HG02943 (cell line): ENCODE measurements at regions not wholly inside any gene's neighbourhood (a gene's known extent, or its start where the extent isn't known, plus 50 kb on each side); places are given as distances from the start of the nearest gene placed in this dataset.

Experiments used
- ATAC-seq: cut with Tn5 transposase; IDR thresholded peaks from one replicate; pipeline ENCODE4 v1.9.1; 2021; ENCODE audit warnings: mild to moderate bottlenecking, low read depth, moderate library complexity; ENCODE audit not compliant: unreplicated experiment

DNA sequence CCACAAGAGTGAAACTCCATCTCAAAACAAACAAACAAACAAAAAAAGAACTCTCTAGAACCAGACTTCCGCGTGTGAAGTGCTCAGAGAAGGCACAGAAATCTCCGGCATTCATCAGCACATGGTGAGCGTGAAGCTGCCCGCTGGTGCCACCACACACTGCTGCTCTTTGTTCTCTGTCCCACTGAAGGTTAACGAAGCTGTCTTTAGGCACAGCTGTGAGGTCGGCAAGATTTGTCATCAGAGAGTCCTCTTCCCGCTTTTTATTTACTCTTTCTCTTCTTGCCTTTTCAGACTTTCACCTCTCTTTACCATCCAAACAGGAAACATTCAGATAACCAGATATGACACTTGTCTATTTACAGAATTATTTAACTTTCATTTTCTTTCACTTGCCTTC lies 115.2 kb upstream of the ARGLU1 start:
- ATAC-seq, result no peak

DNA sequence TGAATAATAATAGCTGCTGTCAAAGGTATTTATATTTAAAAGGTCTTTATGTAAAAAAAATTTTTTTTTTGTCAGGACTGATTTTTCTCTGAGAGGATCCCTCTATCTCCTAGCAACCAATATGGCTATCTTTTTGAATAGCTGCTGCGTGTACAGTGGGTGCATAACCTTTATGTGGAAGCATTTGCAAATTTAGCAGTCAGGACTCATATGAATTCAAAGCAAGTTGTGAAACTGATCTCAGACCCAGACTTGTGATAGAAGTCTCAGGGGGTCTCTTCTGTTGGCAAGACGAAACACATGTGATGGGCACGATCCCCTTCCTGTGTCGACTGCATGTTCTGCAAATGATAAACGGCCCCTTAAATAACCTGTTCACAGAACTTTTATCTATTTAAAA lies 114.1 kb upstream of the ARGLU1 start:
- no peak for ATAC-seq

DNA sequence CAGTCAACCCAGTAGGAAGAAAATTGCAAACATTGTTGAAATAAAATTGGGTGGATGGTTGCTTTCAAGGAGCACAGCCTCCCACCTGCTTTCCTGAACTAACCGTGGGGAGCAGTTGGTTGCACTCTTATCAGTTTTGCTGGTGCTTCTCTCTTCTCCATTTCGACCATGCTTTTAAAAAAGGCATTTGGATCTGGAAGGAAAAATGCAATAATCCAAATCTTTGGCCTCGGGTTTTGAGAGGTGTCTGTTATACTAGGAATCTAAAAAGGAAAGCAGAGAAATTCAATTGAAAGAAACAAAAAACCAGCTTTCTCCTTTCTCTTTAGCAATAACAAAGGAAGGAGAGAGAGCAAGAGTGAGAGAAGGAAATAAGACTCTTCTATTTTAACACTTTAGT lies 113.6 kb upstream of the ARGLU1 start:
- ATAC-seq, result no peak

DNA sequence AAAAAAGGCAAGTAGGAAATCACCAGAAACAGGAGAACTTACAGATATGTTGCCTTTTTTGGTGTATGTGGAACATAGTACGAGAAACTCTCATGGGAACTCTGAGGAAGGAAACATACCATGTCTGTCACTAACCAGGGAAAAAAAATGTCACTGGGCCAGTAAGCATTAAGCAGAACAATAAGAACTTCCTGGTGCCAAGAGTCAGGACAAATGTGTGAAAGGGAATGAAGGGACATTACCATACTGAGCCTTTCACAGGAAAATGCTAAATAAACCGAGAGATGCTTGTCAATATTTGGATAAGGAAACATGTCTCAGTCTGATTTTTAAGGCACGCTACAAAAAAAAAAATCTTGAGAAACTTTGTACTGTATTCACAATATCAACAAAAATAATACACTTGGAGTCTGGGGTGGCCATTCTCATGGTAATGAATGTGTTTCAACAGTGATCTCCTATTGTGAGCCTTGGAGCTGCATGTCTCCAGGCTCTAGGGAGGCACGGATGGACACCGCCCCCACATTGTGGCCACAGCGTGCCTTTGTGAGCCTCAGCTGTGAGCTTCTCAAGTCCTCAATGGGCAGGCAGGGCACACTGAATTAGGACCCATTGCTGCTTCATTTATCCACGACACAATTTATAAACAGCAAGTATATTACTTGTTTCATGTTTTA lies 113.0 kb upstream of the ARGLU1 start:
- no peak for ATAC-seq

DNA sequence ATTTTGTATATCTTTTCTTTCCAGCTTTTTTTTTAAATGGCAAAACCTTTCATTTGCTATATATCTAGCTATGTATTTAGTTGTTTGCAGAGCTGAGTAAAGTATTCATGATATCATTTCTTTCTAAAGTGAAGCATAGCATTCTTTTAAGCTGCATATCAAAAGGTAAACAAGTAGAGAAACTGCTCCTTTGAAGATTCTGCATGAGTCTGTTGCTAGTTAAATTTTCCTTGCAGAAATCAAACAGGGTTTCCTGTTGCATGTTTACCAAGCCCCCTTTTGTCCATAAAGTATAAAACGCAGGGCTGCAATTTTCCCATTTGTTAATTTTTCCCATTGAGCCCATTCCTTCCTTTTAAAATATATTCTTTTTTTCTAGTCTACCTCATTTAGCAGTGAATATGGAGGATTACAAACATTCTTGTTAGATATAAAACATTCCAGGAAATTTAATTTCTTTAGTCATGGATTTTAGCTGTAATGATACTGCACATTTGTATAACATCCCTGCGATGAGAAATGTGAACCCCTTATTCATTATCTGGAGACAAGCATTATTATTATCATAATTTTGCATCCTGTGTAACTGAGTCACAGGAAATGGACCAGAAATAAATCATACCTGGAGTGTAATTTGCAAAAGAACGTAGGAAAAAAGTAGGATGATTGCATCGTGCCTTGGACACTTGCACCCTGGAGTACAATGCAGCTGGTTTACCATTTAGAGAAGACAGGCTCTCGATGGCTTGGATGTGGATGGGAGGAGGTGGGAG lies 110.9 kb upstream of the ARGLU1 start:
- ATAC-seq, result no peak

DNA sequence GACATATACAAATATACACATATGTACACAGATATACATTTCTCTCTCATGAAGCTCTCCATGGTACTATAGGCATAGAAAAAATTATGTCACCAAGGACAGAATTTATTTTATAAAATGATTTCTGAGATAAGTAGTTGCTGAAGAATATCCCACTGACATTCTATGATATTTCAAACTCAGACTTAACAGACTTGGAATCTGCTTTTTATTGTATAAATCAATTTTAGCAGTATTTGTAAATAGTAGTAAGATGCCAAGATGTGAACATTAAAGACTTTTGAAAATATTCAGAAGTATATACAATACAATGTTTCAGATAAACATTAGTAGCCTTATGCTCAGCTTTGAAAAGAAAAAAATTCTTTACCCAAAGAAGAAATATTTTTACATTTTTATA lies 107.4 kb upstream of the ARGLU1 start:
- no peak for ATAC-seq

DNA sequence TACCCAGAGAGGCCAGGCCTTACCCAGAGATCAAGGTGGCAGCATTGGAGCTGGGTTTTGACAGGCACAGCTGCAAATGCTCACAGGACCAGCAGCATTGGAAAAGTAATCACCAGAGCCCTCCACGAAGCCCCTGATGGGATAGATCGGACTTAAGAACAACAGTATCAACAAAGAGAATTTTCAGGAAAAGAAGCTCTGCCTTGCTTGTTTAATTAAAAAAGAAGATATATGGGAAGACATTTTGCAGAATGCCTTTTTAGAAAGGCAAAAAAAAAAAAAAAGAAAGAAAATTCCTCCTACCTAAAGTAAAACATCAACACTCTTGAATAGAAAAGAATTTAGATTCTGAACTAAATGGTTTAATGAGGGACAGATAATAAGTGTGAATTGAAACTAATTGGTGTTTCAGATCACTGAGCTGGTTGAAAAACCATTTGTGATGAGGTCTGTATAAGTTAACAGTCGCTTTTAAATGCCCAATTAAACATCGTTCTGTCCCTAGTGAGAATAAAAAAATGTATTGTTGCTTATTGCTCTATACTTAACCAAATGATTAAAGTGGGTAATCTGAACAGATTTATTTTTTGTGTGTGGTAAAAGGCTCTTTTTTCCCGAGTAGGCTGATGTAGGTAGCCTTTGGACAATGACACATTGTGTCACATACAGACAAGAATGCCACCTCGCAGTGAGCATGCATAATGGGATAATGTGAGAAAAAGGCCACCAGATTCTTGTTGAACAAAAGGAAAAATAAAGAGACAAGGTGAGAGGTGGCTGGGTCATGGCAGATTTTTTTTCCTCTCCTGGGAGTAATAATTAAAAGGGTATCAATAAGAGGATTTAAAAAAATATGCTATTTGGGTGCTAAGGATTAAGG lies 93.0 kb upstream of the ARGLU1 start:
- ATAC-seq, result no peak

DNA sequence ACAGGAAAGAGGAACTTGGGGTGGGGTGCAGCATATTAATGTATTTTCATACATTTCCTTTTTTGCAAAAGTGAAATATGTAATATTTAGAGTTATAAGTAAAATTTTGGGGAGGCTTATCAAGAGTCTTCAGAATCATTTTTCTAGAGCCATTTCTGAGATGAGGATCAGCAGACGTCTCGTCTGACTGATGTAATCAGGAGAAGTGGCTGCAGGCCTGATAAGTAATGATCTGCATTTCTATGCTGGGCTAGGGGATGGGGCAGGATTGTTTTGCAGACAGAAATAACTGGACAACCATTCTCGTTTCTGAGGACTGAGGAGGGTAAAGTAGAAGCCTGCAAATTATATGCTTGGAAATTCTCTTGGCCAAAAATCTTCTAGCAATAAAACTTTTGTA lies 89.2 kb upstream of the ARGLU1 start:
- no peak for ATAC-seq

DNA sequence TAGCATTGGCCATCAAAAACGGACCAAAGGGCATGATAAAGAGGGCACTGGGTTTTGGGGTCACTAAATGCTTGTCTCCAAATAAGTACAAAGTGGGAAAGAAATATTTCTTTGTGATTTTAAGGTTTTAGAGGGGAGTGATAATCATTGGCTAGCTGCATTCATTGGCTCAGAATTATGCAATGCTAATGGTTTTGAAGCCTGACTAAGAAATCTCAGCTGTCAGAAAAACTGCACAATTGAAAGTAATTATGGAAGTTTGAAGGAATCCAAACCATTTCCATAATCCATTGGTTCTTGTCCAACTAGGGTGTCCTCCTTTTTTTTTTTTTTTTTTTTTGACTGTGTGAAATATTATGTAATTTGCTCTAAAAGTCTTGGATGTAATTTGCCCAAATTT lies 88.2 kb upstream of the ARGLU1 start:
- ATAC-seq, result no peak

DNA sequence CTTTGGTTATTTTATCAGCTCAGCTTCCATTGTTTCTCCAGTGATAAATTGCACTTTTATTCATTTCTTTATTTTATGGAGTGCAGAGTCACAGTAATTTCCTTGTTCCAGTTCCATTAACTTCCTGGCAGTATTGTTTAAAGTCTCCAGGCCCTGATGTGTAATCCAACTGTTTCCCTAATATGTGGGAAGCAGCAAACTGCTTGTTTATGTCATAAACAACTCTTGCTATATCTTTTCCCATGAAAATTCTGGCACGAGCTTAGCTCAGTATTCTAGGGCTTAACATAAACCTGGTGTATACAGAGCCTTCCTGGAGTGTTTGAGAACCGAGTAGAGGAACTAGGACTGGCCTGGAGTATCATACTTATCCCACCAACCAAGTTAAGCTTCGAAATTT lies 83.5 kb upstream of the ARGLU1 start:
- ATAC-seq, result no peak

DNA sequence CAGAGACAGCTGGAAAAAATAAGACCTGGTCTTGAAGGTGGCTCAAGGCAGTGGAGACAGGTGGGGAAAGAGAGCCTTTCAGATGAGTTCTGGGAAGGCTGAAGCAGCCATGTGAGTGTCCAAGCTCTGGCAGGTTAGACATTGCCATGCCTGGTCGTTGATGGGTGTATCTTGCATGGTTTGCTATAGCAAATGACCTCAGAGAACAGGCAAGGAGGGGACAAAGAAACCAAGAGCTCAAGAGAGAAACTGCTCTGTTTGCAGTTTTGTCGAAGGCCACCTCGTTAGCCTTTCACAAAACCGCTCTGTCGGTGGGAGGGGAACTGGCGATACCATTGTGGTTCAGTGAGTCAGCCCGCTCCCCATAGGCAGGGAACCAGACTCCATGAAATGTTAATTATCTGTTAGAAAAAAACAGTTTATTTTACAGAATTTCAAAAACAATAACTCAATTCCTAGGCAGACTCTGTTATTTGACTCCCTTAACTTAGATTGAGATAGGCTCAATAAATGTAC lies 82.8 kb upstream of the ARGLU1 start:
- no peak for ATAC-seq

DNA sequence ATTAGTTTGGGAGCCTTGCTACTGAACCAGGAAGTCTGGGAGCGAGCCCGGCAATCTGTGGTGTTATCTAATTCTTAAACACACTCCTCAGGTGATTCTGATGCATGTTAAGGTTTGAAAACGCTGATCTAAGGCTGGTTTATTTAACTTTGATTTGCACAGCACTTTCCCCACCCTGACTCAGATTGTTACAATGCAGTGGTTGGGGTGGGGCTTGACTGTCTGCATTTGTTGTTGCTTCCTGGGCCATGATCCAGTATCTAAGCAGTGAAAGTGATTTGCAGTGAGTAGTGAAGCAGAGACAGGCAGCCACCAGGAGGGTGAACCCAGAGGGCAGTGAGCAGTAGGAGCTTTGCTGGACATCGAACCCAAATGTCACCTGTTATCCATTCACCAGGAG lies 81.6 kb upstream of the ARGLU1 start:
- no peak for ATAC-seq

DNA sequence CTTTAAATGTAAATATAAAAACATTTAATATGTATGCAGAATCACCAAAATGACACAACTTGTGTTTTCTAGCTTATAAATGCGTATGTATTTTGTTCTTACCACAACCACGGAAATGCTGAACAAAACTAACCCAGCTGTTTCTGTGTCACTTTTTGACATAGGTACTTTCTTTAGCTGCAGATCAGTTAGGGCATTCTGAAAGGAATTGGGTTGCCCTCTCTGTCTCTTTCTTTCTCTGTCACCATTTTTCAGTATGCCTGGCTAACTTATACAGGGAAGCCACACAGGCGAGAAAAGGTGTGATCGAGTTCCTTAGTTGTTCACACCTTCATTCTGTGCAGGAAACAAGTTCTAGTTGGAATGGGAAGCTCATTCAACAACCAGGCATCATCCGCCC lies 72.6 kb upstream of the ARGLU1 start:
- no peak for ATAC-seq

DNA sequence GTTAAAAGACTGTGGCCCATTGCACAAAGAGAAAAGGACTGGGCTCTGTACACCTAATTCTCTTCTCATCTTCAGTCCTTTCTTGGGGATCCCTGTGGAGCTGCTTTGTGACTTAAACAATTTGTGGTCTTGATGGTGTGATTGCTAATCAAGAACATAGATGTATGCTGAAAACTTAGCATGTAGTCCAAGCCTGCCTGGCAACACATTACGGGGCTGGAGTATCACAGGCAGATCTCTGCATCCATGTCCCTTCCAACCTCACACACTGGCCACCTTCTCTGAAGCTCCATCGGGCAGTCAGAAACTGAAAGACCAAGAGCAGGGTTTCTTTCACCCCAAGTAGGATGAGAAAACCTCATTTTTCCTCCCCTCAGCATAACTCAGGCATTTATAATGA lies 69.6 kb upstream of the ARGLU1 start:
- ATAC-seq, result no peak

DNA sequence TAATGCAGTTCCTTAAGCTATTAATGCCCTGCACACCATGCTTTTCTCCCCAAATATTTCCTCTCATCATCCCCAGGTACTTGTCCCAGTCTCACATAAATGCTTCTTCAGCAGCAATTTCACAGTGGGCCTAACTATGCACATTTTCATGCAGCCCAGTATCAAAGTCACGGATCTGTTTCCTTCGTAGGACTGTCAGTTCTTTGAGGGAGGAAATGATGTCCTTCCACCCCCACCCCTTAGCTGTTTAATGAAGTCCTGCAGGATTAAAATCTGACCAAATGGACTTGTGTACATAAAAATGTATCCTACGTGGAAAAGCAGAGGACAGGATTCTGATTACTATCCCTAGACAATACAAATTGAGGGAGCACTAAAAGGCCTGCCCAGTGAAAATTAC lies 68.6 kb upstream of the ARGLU1 start:
- ATAC-seq, result no peak

DNA sequence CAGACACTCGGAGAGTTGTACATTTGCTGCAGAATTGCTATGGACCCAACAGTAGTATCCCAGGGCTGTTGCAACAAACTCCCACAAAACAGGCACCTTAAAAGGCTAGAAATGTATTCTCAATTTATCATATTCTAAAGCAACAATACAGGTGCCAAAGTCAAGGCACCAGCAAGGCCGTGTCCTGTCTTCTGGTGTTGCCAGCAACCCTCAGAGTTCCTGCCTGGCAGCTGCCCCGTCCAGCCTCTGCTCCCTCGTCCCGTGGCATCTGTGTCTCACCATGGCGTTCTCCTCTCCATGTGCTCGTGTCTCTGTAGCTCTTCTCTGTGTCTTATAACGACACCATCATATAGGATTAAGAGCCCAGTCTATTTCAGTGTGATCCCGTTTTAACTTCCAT lies 67.7 kb upstream of the ARGLU1 start:
- ATAC-seq, result no peak

DNA sequence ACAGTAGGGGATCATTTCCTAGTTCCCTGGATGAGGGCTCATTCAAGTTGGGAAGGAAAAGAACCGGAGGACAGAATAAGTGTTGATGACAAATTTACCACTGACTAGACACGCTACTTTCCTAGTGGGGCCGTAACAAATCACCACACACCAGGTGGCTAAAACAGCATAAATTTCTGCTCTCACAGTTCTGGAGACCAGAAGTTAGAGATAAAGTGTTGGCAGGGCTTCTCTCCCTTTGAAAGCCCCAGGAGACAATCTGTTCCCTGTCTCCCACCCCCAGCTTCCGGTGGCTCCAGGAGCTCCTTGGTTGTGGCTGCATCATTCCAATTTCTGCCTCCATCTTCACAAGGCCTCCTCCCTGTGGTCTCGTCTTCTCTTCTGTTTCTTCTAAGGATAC lies 65.4 kb upstream of the ARGLU1 start:
- no peak for ATAC-seq

DNA sequence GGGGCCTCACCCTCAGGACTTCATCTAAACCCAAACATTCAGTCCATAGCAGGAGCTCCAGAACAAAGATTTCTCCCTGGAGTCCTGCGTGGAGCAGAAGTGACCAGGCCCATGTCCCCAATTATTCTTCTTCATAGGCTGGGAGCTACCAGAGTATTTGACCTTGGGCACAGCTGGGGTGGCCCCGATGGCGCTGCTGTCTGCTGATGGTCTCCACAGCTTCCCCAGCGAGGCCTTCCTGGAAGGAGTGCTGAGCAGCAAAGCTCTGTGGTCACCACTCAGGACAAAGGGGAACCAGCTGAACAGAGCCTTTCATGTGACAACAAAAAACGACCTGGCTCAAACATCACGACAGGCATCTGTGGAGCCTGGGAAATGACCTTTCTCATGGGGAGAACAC lies 62.7 kb upstream of the ARGLU1 start:
- ATAC-seq, result no peak

DNA sequence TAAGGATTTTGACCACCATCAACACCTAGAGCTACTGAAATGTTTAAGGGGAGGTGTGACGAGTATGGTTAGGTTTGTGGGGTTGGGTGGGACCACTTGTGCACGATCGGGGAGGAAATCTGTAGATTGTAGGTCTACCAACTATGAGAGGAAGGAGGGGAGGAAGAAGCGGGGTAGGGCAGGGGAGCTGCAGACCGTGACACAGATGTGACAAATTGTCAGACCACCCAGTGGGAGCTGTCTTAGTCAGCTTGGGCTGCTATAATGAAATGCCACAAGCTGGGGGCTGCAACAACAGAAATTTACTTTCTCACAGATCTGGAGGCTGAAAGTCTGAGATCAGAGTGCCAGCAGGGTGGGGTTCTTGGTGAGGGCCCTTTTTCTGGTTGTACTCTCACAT lies 62.2 kb upstream of the ARGLU1 start:
- no peak for ATAC-seq

DNA sequence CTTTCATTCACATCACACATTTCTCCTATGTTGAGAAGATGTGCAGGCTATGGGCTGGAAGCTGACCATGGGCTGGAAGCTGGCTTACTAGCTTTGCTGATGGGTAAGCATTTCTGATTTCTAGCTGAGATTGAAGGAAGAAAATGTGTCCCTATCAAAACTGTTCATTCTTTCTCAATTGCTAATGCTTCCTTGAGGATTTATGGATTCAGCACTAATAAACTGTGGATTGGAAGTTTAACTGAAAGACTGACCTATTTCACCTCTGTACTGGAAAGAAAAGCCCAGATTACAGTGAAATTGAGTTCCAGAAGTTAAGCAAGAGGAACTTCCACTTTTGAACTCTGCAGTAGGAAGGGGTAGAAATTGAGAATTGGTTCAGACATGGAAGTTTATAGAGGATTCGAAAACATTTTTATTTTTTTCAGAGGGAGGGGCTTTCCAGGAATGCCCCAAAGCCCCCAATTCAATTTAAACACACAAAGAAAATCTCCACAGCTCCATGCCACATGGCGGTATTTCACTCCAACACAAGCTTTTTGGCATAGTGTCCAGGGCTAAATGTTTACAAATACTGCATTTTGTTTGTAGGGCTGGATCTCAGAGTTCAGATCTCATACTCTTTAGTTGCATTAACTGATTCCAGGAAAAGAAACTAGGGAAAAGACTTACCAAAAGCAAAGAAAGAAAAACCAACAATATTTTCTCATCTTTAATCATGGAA lies 61.2 kb upstream of the ARGLU1 start:
- no peak for ATAC-seq

DNA sequence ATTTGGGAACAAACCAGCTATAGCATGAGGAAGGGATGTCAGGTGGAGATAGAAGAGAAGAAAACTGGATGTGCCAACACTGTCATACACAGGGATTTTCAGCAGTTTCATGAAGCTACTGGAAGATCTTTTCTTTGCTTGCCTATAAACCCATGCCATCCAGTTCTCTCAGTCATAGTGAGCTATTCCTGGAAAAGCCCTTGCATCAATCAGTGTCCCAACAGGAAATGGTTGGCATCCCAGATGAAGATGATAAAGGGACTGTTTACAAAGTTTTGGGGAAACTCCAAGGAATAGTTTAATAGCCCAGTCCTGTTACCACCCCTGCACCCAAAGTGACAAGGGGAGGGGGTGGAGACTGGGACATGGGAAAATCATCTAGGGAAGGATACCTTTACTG lies 58.5 kb upstream of the ARGLU1 start:
- ATAC-seq, result no peak
